Embryonic facial prominence (tissue), 1 donor: ENCODE measurements at regions not wholly inside any gene's neighbourhood (a gene's known extent, or its start where the extent isn't known, plus 50 kb on each side); places are given as distances from the start of the nearest gene placed in this dataset.
A peak's percentile ranks its signal among the peaks of the same experiment; 100 is the strongest.
"Not testable (repeated sequence)": the region's sequence is repeated elsewhere in the genome, so short reads cannot be mapped to it uniquely, and the experiment has no call there.

Experiments used
- DNase-seq: peaks from one replicate; pipeline ENCODE4 v3.0.0-alpha.2; 2016; ENCODE audit errors: extremely low spot score

- DNase-seq, result peak; percentile 34
Measured at GRCh38 chr15:96893159-96893906, 562.8 kb downstream of the NR2F2 start.

GRCh38 chr15:96894659-96895058 is 564.2 kb downstream of the NR2F2 start:
- DNase-seq, result no peak

DNA sequence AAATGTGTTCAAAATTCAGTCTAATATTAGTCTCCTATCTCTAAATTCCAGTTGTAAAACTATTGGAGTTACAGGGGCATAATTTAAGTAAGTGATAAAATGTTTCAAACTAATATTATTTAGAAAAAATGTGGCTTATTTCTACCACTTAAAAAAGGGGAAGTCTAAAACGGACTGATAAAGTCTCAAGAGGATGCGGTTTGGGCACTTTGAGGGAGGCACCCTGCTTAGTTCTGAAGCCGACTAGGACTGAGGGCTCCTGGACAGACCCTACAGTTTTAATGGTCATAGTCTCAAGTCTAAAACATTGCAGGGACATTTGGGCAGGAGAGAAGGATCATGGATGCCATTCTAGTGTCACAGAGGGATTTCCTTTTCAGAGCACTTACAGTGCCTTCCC is 566.3 kb downstream of the NR2F2 start:
- no peak for DNase-seq

GRCh38 chr15:96914081-96914480 is 583.6 kb downstream of the NR2F2 start:
- DNase-seq, result no peak

DNA sequence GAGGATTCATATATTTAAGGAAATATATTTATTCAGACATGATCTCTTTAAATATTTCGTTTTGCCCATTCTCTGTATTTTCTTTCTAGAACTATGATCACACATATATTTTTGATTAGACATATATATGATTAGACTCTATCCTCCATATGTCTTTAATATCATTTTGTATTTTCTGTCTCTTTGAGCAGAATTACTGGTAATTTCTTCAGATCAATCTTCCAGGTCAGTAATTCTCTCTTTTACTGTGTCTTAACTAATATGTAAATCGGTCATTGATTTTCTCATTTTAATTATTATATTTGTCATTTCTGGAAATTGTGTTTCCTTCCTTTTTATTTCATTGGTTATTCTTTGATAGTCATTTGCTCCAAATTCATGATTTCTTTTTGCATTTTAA is 586.2 kb downstream of the NR2F2 start:
- DNase-seq, result no peak

- DNase-seq, result no peak
Measured at GRCh38 chr15:96924570-96924969, 594.1 kb downstream of the NR2F2 start.

GRCh38 chr15:96947296-96948229 is 617.1 kb downstream of the NR2F2 start:
- no peak for DNase-seq

DNA sequence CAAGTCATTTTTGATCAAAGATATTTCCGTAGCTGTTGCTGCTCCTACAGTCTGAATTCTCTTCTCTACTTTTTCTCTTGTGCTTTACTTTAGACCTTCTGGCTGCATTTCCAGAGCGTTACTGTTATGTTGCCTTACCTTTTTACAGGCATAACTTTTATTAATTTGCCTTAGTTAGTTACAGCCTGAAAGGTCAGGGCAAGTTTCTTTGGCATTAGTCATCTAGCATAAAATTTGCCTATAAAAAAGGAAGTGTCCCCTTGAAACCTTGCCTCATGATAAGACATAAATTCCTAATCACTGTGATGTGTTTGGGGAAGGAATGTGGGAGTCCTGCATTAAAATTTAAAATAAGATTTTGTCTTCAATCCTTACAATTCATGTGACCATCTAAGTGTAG is 618.5 kb downstream of the NR2F2 start:
- no peak for DNase-seq

- DNase-seq, result no peak
Measured at GRCh38 chr15:96958721-96959120, 628.2 kb downstream of the NR2F2 start.

DNA sequence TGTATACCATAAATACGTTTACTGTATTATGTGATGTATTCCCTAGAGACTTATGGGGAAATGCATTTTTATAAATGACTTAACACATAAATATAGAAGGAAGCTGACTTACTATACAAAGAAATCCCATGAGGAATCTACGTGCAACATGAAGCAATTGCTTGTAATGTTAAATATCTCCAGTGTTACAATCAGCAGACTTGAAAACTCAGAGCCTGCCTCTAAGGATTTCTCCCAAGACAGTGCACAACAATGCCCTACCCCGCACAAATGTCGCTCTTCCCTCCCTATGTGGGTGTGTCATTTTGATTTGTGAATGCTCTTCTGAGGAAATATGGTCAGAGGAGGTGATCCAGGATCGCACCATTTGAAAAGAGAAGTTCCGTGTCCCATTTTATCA is 629.0 kb downstream of the NR2F2 start:
- DNase-seq, result no peak

DNA sequence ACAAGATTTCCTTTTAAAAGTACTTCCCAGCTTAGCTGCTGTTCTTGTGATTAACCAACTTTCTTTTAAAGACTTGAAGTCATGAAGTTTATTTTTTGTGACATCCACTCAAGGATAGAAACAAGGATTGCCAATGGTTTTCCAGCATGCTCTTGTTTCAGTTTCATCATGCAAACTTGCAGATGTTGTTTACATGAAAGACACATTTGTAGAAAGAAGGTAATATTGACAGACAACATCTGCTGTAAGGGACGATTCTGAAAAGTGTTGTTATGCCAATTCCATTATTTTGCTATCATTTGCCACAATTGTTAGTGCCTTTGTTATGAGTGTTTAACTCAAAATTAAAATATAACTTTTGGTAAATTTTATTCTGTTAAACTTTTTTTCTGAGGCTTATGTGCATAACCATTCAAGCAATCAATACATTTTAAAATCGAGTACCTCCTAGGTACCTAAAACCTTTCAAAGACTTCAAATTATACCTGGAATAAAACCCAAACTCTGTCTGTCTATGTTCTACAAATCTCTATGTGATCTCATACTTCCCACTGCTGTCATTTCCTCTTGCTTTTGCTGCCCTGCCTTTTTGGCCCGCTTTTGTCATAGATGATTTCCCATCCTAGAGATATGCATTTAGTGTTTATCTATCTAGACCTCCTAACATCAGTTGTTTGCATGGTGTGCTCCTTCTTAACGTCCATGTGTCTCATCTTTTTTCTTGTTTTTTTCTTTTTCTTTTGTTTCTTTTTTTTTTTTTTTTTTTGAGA is 630.4 kb downstream of the NR2F2 start:
- no peak for DNase-seq

GRCh38 chr15:96966554-96966953 is 636.1 kb downstream of the NR2F2 start:
- DNase-seq, result no peak

- DNase-seq, result no peak
Measured at GRCh38 chr15:96969732-96970710, 639.5 kb downstream of the NR2F2 start.

DNA sequence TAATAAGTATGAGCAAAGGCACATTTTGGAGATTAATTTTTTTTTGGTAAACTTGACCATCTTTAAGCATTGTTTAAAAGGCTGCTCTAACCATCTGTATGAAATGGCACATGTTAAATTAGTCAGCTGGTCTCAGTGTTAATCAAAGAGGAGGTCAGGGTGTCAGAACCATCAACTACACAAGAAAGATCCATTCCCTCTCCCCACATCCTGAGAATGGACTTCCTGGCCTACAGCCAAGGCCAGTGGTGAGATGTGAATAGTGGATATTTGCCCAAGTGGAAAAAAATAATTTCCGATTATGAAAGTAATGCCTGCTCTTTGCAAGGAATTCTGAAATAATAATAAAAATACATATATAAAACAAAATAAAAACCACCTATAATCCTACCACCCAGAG is 641.7 kb downstream of the NR2F2 start:
- DNase-seq, result no peak

DNA sequence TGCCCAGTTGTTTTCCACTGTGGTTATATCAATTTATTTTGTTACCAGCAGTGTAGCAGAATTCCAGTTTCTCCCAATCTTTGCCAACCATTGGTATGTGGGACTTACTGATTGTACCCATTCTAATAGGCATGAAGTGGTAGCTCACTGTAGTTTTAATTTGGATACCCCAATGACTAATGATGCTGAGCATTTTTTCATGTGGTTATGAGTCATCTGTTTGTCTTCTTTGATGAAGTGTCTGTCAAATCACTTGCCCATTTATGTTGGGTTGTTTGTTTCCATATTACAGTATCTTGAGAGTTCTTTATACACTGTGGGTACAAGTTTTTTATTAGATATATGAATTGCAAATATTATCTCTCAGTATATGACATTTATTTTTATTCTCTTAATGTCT is 644.3 kb downstream of the NR2F2 start:
- no peak for DNase-seq

GRCh38 chr15:96977886-96978285 is 647.4 kb downstream of the NR2F2 start:
- no peak for DNase-seq

DNA sequence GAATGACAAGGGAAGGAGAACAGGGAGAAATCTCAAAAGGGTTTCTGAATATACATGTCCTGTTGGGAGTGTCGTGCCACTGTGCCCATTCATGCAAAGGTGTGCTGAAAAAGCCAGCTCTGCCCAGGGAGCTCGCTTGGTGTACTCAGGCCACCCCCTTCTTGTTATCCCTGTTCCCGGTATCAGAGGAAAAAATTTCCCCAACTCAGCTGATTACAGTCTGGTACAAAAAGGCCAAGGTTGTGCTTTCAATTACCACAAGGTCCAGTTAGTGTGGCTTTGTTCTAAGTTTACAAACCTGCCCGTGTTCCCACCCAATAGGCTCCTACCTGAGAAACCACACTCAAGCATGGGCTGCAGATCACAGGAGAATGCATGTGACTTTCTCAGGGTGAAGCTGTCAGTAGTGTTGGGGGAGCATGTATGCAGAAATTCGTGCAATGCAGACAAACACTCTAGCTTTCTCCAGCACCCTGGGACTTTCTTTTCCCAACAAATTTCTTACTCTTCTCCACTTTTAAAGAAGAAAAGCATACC is 648.5 kb downstream of the NR2F2 start:
- no peak for DNase-seq

DNA sequence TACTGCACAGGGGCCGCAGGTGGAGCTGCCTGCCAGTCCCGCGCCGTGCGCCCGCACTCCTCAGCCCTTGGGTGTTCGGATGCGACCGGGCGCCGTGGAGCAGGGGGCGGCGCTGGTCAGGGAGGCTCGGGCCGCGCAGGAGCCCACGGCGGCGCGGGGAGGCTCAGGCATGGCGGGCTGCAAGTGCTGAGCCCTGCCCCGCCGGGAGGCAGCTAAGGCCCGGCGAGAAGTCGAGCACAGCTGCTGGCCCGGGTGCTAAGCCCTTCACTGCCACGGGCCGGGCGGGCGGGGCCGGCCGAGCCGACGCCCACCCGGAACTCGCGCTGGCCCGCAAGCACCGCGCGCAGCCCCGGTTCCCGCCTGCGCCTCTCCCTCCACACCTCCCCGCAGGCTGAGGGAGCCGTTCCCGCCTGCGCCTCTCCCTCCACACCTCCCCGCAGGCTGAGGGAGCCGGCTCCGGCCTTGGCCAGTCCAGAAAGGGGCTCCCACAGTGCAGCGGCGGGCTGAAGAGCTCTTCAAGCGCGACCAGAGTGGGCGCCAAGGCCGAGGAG is 653.7 kb downstream of the NR2F2 start:
- DNase-seq, result not testable (repeated sequence)

DNA sequence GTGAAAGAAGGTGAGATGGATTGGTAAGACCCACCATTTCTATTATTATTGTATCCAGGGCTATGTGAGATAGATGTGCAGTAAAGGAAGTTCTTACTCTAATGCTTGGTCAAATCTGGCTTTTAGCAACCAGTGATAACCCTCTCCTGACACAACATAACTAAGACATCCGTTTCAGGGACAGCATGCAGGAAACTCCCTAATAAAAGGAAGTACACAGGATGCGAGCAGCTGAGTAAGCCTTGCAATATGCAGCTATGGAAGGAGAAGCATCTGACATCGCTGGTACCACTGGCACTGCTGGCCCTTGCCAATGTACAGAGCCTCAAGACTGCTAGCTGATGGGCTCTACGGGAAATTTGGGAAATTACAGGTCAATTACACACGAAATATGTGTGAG is 662.3 kb downstream of the NR2F2 start:
- DNase-seq, result no peak

- no peak for DNase-seq
Measured at GRCh38 chr15:96997538-96997937, 667.0 kb downstream of the NR2F2 start.
